ELR (cell line): ENCODE measurements at regions not wholly inside any gene's neighbourhood (a gene's known extent, or its start where the extent isn't known, plus 50 kb on each side); places are given as distances from the start of the nearest gene placed in this dataset.

Experiments
- DNase-seq: peaks from one replicate; pipeline ENCODE4 v3.0.0-alpha.2; 2015; ENCODE audit warnings: low read depth

- no peak for DNase-seq
Measured at GRCh38 chr10:111831058-111831457, 352.5 kb downstream of the GPAM start.

DNA sequence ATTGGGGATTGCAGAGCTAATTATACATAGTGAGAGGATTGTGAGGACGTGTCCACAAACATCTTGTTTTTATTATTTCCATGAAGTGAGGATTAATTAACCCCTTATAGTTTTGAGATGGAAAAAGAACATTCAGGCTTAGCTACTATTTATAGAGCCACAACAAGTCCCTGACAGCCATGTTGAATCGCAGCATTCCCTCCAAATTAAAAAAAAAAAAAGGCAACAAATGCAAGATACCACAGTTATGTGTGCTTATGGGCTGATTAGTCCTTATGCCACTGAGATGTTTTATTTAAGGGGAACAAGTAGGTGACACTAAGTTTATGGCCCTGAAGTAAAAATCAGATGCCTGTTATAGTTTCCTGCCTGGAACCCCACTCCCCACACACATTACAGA, 350.3 kb downstream of the GPAM start:
- no peak for DNase-seq

DNA sequence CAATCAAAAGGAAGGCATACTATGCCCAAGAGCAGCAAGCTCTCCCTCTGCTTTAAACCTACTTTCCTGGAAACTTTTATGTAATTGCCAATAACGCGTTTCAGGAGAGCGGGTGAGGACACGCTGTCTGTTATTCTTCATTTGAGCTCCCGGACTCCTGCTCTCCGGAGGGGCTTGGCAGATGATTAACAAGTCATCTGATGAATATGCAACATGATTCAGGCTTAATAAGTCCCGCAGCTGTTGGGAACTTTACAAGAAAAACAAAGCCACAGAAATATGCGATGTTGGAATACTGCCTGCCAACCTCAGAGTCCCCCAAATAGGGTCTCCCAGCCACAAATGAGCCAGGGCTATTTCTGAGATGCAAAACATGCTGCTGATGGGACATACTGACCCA, 348.0 kb downstream of the GPAM start:
- no peak for DNase-seq

DNA sequence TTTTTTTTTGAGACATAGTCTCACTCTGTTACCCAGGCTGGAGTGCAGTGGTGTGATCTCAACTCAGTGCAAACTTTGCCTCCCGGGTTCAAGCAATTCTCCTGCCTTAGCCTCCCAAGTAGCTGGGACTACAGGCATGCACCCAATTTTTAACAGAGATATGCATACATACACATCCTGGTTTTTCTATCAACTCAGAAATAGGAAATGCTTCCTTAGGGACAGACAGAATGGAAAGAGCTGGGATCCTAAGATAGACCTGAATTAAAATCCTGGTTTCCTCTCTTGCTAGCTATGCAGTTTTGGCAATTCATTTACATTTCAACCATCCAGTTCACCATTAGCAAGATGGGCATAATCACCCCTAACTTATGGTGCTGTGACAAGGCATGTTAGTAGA, 347.5 kb downstream of the GPAM start:
- no peak for DNase-seq

DNA sequence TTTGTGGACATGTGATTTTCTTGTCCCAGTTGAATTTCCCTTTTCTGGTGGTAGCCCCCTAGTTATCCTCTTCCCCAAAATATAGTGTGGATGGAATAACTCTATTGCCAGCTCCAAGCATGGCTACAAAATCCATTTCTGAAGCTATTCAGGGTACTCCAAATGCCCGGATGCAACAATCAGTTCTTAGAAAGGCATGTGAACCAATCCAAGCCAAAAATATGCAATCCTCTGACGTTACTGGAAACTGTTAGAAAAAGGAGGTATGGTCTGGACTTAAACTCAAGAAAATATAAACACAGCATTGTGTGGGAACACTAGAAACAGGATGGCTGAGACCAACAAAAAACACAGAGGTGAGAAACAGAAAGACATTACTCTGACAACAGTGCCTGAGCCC, 347.0 kb downstream of the GPAM start:
- DNase-seq, result no peak

- no peak for DNase-seq
Measured at GRCh38 chr10:111837086-111837485, 346.5 kb downstream of the GPAM start.

DNA sequence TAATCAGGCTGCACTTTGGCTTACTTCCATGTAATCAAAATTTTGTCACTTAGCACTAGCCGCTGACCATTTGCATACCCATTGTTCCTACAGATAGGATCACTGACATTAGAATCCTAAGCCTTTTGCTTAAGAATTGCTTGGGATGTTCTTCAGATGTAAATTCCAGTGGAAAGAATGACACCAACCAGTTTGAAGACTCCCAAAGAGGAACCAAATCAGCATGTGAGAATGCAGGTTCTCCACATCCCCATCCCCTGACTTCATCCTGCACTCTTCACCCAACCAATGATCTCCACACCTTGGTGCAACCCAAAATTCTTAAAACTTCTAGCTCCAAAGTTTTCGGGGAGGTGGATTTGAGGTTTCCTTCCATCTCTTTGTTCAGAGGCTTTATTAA, 345.6 kb downstream of the GPAM start:
- no peak for DNase-seq

DNA sequence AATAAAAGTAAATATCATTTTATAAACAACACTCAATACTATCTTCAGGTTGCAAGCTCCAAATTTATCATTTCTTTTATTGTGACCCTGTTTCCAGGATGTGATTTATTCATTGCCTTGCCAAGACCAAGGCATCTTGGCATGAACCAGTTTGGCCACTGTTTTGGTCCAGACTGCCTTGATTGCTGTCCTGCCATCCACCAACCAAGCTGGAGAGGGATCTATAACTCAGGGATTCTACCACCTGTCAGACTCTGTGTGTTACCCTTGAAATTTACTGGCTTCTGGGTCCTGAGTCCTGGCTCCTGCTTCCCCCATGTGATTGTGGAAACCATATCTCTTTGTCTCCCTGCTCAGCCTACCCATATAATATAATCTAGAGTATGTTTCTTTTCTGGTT, 343.0 kb downstream of the GPAM start:
- no peak for DNase-seq

DNA sequence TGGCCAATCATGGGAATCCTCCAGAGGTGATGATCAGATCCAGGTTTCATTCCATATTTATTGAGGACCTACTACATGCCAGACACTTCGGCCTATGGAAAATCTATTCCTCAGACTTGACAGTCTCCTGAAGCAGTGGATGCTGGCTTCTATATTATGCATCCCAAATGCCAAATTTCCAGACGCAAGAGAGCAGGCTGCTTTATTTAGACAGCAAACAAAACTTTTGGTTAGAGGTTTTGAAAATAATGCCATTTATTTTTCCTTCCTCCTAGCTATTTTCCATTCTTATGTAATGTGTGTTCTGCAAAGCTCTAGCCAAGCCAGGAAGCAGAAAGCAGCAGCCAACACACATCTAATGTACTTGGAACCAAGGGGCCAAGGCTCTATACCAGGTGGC, 330.8 kb downstream of the GPAM start:
- no peak for DNase-seq

GRCh38 chr10:111856631-111857030, 326.9 kb downstream of the GPAM start:
- no peak for DNase-seq

GRCh38 chr10:111865550-111865949, 318.0 kb downstream of the GPAM start:
- DNase-seq, result no peak

- no peak for DNase-seq
Measured at GRCh38 chr10:111871458-111871857, 312.1 kb downstream of the GPAM start.

DNA sequence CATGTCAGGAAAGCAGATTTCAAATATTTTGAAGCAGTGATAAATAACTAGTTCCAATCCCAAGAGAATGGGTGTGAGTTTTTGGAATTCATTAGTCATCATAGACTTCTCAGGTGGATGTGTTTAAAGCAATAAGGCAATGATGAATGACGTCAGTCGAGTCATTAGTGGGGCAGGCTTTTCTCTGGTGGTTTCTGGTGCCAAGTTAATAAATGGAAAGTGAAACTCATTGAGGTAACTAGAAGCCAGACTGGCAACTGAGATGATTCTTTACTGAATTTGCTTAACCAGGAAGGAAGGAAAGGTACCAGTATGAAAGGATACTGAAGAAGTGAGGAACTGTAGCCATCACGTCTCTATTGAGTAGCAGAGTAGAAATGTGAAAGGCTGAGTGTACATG, 311.0 kb downstream of the GPAM start:
- no peak for DNase-seq

DNA sequence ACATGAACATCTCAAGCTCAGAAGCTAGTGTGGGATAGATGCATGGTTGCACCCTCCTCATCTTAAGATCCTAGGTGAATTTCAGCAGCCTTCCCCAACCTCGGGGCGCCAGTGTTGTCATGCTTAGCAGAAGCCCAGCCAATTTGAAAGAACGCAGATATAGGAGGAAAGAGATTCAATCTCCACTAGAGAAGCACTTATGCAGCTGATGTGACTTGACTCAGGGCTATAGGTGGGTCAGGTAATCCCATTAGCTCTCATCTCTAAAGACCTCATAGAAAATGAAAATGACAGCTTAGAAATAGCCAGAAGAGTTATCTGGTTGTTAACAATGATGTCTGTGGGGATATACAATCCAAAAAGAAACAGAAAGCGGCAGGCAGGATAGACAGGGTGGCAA, 310.5 kb downstream of the GPAM start:
- DNase-seq, result no peak

DNA sequence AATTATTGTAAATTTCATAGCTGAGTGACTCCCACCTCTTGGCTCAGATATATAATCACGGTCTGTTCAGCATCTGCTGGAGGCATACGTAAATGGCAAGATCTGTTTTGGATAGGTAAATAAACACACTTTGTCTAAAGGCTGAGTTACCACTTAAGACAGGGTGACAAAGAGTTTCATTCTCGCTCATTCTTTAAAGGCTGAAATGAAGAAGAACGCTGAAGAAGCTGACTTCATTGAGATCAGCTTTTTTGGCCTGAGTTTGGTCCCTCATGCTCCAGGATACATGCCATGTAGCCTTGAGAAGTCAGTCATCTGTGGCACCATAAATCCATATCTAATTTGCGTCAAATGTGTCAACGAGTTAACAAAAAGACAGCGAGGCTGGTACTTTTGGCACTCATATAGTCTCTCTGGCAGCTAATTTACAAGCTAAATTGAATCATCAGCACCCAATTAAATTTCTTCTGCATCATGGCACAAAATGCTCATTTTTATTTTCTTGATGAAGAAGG, 309.9 kb downstream of the GPAM start:
- DNase-seq, result no peak

GRCh38 chr10:111874576-111874975, 309.0 kb downstream of the GPAM start:
- no peak for DNase-seq

DNA sequence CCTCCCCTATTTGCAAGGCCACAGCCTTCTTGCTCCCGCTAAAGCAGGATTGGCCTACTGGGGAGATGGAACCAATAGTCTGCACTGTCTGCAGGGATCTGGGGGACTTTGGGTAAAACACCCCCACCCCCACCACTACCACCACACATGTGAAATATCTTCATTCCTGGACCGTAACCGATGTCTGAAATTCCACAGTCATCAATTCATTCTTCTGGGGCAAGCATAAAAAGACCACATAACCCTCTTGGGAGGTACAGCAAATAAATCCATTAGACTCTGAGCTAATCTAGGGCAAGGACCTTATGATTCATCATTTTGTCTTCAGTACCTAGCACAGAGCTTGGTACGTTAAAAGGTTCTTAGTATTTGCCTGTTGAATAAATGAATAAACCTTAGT, 307.8 kb downstream of the GPAM start:
- DNase-seq, result no peak

DNA sequence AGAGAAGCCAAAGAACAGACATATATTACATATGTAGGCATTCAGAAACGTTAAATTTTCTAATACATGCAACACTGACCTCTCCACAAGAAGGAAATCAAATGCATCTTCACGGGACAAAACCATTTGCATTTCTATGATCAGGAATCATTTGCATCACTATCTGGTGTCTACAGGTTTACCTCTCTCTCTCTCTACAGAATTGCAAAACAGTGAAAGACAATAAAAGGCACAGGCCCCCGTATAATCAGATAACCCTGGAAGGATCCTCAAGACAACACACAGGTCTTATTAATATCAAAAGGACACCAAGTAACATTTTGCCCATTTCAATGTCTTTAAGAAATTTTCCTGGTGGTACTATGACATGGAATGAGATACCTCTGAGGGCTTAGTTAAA, 306.3 kb downstream of the GPAM start:
- no peak for DNase-seq

- DNase-seq, result no peak
Measured at GRCh38 chr10:111879969-111880368, 303.6 kb downstream of the GPAM start.

- no peak for DNase-seq
Measured at GRCh38 chr10:111885046-111885445, 298.5 kb downstream of the GPAM start.

- no peak for DNase-seq
Measured at GRCh38 chr10:111885919-111886318, 297.6 kb downstream of the GPAM start.

DNA sequence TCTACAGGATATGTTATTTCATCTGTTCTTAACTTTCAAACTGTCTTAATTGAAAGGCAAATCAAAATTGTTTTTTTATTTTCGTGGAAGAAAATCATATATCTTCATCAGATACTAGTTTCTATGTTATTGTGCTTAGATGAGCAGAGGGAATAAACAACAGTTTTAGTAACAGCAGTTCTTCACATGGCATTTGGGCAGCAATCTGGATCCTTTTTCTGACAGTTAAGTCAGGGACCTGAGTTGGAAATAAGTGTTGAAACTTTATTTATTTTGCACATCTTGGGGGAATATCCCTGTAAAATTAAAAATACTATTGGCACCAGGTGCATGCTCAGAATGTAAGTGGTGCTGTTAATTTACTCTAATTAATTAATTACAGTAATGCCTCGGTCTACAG, 296.3 kb downstream of the GPAM start:
- no peak for DNase-seq

DNA sequence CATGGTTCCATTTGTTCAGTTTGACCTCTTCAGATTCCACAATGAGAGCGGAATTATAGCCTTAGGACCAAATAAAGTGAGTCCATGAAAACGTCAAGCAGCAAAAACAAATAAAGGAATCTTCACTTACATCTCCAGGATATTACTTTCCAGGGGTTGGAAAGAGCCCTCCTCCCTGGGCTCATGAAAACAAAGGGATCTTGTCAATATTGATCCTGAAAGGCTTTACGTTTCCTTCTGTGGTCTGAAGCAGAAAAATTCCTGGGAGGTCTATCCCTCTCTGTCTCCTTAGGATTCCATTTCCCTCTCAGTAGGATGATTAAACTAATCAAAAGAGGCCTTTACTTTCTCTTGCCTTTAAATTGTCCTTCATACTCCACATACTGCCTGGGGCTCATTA, 293.5 kb downstream of the GPAM start:
- DNase-seq, result no peak

- DNase-seq, result no peak
Measured at GRCh38 chr10:111916011-111916410, 267.6 kb downstream of the GPAM start.

- no peak for DNase-seq
Measured at GRCh38 chr10:111921821-111922220, 261.7 kb downstream of the GPAM start.
